HG03196 (cell line): ENCODE measurements at regions not wholly inside any gene's neighbourhood (a gene's known extent, or its start where the extent isn't known, plus 50 kb on each side); places are given as distances from the start of the nearest gene placed in this dataset.
"Not testable (repeated sequence)": the region's sequence is repeated elsewhere in the genome, so short reads cannot be mapped to it uniquely, and the experiment has no call there.

Experiments used
- ATAC-seq: cut with Tn5 transposase; IDR thresholded peaks from one replicate; pipeline ENCODE4 v1.9.1; 2021; ENCODE audit not compliant: unreplicated experiment

DNA sequence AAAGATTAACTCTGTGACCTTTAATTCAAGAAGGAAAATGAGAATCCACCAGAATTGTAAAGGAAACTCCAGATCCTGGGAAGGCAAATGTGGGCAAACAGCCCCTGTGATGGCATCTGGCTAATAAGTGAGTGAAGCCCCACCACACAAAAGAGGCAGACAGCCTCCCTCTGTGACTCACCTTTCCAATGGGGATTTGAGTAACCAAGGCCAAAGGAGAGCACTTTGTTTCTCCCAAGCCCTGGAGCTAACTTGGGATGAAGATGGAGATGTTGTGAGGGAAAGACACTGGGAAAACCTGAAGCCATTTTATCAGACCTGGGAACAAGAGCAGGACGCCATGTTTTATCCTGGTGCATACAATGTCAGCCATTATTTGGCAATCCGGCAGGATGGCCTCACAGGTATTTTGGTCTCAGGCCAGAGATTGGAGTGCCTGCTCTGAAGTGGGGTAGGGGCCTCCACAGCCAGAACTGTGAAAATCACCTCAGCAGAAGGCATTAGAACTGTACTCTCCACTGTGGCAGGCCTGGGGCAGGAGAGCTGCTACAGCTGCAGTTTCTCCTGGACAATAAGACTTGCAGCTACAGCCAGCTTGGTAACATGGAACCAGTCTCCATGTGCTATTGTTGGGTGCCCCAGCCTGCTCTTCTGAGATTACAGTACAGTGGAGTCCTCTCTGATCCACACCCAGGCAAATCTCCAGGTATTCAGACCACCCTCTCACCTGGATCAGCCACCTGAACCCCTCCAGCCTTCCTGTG lies 96.6 kb upstream of the PCED1B start:
- no peak for ATAC-seq

DNA sequence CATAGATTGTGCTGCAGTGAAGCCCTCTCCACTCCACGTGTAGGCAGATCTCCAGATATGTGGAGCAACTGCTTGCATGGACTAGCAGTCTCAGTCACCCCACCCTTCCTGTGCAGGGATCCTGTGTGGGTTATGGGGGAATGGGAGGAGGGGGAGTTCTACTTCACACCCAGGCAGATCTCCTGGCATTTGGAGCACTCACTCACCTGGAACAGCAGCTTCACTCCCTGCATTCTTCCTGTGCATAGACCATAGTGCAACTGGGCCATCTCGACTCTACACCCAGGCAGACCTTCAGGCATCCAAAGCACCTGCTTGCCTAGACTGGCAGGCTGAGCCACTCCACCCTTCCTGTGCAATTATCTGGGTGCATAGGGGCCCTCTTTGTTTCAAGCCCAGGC lies 96.0 kb upstream of the PCED1B start:
- no peak for ATAC-seq

DNA sequence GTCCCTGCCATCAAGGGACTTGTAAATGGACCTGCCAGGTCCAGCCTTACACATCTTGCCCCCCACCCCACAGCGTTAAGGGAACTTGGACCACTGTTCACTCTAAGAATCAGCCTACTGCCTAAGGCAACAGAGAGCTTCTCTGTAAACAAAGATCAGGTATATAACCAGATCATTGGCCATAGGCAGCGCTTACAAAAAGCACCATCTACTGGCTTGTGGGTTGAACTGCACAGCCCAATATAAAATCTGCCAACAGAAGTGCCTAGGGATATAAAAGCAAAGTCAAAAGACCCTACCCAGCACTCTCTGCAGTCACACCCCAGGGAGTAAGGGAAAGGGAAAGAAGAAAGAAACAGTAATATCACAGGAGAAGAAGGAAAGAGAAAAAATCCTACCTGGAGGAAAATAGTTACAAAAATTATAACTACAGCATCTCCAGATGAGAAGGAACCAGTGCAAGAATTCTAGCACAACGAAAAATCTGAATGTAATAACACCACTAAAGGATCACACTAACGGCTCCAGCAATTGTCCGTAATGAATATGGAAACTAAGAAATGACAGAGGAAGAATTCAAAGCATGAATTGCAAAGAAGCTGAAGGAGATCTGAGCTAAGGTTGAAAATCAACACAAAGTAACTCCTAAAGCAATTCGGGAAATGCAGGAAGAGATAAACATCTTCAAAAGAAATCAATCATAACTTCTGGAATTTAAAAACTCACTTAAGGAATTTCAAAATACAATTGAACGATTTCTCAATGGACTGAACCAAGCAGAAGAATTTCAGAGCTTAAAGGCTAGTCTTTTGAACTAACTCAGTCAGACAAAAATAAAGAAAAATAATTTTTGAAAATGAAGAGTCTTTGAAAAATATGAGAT lies 95.2 kb upstream of the PCED1B start:
- ATAC-seq, result no peak

DNA sequence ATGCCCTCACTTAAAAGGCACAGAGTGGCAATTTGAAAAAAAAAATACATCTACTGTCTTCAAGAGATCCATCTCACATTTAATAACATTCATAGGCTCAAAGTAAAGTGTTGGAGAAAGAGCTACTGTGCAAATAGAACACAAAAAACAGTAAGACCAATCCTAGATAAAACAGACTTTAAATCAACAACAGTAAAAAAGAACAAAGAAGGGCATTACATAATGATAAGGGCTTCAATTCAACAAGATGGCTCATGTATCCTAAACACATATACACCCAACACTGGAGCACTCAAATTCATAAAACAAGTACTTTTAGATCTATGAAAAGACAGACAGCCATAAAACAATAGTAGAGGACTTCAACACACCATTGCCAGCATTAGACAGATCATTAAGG lies 93.6 kb upstream of the PCED1B start:
- ATAC-seq, result no peak

DNA sequence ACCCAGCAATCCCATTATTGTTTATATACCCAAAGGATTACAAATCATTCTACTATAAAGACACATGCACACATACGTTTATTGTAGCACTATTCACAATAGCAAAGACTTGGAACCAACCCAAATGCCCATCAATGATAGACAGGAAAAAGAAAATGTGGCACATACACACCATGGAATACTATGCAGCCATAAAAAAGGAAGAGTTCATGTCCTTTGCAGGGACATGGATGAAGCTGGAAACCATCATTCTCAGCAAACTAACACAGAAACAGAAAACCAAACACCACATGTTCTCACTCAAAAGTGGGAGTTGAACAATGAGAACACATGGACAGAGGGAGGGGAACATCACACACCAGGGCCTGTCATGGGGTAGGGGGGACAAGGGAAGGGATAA lies 91.3 kb upstream of the PCED1B start:
- not testable (repeated sequence) for ATAC-seq

DNA sequence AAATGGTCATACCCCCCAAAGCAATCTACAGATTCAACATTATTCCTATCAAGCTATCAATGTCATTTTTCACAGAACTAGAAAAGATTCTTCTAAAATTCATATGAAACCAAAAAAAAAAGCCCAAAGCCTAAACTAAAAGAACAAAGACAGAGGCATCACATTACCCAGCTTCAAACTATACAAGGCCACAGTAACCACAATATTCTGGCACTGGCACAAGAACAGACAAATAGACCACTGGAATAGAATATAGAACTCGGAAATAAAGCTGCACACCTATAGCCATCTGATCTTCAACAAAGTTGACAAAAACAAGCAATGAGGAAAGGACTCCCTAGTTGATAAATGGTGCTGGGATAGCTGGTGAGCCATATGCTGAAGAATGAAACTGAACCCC lies 89.2 kb upstream of the PCED1B start:
- ATAC-seq, result no peak

DNA sequence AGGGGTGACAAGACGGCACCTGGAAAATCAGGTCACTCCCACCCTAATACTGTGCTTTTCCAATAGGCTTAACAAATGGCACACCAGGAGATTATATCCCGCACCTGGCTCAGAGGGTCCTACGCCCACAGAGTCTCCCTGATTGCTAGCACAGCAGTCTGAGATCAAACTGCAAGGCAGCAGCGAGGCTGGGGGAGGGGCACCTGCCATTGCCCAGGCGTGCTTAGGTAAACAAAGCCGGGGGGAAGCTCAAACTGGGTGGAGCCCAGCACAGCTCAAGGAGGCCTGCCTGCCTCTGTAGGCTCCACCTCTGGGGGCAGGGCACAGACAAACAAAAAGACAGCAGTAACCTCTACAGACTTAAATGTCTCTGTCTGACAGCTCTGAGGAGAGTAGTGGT lies 87.4 kb upstream of the PCED1B start:
- ATAC-seq, result not testable (repeated sequence)

DNA sequence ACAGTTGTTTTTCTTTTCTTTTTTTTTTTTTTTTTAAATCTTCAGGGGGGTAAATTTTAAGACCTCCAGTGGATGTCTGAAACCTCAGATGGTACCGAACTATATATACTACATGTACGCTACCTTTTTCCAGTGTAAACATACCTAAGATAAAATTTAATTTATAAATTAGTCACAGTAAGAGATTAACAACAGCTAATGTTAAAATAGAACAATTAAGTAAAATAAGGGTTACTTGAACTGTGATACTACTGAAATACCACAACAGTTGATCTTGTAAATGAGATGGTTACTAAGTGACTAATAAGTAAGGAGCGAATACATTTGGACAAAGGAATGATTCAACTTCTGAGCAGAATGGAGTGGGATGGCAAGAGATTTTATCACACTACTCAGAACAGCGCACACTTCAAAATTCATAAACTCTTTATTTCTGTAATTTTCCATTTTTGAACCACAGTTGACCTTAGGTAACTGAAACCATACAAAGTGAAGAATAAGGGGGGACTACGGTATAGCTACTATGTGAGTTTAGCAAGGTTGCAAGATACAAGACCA lies 80.5 kb upstream of the PCED1B start:
- ATAC-seq, result no peak

DNA sequence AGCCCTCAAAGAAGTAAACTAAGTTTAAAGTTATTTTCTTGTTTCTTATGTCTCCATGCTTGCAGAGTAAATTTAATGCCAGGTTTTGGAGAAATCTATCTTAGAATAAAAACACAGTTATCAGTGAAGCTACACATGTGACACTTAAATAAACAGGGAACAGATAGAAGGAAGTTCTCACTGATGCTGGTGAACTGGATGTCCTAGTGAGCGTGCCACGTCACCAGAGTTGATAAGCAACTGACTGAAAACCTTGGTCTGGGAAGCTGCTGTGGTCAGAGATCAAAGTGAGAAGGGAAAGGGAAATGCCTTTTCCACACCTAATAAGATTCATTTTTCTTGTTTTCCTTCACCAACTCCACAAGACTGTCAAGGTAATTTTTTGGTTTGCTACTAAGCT lies 74.8 kb upstream of the PCED1B start:
- ATAC-seq, result no peak

DNA sequence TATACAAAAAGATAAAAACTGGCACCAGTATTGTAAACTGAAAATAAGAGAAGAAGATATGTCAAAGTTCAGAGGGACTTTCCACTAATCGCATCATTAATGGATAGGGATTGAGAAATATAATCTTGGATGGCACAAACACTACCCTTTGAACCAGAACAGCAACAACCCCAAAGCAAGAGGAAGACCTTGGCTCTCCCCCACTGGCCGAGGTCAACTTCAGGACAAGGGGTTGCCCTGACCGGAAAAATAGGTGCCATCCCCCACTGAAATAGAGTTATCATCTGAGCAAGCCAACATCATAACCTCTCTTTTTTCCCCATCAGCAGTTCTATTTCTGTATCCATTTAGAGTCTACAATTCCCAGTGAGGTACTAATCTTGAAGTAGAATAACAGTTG lies 72.4 kb upstream of the PCED1B start:
- no peak for ATAC-seq

DNA sequence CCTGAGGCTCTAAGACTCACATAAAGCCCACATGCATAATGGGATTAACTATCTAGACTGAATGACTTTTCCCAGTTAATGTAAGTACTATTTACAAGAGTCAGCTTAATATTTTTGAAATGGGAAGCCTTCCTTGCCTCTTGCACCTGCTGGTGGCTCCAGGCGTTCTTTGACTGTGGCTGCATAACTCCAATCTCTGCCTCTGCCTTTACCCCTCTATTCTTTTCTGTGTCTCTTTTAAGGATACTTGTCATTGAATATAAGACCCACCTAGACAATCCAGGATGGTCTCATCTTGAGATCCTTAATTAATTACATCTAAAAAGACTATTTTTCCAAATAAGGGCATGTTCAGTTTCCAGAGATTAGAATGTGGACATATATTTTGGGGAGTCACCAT lies 66.9 kb upstream of the PCED1B start:
- no peak for ATAC-seq

DNA sequence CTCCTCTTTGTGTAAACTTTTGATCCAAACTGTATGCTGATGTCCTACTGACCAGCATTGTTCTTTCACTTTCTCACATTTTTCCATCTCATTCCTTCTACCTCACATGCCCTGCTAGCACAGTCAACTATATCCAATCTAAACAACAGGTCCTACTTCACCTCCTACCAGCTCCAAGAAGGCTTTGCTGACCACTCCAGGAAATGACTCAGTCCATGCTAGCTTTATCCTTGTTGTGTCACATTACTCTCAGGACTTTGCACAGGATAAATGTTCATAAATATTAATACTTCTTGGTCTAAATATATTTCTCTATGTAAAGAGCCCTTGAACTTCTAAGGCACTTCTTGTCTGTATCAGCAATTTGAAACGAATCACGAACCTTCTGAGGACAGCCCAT lies 64.9 kb upstream of the PCED1B start:
- no peak for ATAC-seq

DNA sequence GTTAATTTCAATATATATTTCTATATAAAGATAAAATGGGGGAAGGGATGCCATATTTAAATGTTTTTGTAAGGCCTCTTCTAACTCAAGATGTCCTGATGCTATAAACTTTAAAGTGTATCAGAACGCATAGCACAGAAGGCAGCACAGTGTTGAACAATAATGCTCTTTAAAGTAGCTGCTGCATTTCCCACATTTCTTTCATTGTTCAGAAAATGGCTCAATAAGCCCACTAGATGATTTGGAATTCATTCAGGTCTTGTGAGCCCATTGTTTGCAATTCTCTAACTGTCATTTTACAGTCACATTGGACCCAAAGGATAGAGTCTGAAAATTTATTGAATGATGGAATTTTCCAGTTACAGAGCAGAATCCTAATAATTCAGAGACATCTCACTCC lies 64.0 kb upstream of the PCED1B start:
- ATAC-seq, result no peak

DNA sequence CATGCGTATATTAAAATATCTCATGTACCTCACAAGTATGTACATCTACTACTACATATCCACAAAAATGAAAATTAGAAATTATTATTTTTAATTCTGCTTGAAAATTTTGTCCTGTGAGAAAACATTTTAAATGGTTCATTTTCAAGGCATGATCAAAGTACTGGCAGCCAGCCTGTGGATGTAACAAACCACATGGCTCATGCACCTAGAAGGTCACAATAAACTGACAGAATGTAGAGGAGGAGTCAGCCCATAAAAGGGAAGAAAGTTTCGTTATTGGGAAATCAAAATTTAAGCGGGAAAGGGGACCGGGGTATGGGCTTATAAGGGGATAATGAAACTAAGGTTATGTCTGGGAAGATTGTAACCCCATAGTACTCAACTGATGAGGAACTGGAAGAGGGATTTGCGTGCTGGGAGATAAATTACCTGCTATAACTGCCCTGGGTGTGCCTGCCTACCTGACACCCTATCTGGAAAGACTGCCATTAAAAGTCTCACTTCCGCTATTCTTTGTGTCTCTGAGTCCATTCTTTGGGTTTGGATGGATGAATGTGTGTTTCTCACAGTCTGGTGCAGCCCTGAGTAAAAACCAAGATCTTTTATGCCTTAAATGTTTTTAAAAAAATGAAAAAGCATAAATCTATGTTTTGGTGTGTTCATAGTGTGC lies 62.2 kb upstream of the PCED1B start:
- no peak for ATAC-seq

DNA sequence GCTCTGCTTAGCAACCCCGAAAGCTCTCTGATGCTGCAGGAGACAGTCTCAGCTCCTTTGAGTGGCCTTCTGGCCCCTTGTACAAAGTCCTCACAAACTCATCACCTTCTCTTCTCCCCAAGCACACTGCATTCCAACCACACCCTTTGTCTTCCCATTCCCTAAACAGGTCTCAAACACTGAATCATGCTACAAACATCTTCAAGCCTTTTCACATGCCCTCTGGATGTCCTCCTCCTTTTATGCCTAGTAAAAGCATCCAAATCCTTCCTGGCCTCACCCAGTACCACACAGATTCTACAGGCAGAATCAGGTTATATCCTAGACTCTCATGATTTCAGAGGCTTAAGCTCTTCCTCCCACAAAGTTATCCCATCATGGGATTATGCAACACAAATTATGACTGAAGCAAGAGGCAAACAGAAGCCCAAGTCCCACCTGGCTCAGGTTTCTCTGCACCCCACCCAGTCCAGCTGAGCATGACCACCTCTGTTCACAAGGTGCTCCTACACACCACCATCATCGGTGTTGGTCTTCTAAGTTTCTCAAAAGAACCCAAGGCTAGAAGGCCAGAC lies 61.4 kb upstream of the PCED1B start:
- no peak for ATAC-seq

DNA sequence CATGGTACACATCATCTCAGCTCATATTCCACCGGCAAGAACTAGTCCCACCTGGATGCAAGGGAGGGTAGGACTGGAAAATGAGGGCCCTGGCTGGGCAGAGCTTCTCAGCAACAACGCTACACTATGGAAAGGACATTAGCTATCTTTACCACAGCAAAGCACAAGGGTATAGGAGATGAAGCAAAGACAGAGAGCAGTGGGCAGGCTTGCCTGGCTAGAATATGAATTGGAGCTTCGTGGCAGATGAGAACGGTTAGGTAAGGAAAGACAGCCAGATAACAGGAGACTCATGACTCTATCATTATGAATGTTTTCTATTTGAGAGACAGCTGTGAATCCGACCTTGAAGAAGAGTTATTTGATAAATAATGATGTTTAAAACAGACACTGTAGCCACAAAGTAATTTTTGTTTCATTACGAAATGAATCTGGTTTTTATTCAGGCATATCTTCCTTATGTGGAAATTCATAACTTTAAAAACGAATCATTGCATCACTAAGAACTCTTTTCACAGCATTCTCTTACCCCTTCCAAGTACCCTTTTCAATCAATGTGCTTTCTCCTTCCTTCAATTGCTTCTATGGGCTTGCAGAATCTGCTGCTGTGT lies 59.1 kb upstream of the PCED1B start:
- no peak for ATAC-seq

DNA sequence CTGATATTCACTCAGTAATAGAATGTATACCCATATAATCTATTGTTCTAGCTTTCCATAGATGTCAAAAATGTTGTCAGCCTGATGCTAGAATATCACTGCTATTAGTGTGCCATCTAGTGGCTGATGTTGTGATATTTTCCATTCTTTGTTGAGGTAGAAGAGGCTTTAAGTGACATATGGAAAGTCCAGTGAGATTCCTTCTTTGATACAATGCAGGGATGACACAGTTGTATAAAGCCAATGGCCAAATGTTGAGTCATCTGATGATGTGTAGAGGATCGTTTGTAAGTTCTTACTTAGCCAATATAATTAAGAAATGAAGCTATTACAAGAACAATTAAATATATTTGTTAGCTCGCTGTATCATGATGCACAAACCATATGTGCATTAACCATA lies 58.1 kb upstream of the PCED1B start:
- no peak for ATAC-seq

DNA sequence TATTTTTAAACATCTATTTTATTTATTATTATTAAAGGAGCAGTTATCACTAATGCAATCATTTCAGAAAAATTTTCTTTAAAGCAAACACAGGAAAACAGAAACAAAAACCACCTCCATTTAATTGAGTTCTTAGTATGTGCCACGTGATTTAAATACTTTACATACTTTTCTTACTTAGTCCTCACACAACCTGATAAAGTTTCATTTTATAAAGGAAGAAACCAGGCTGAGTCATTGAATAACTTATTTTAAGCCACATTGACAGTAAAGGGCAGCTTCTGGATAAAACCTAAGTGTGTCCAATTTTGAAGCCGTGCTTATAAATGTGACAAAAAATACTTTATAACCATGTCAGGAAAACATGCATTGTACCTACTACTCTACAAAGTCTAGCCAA lies 57.1 kb upstream of the PCED1B start:
- no peak for ATAC-seq

DNA sequence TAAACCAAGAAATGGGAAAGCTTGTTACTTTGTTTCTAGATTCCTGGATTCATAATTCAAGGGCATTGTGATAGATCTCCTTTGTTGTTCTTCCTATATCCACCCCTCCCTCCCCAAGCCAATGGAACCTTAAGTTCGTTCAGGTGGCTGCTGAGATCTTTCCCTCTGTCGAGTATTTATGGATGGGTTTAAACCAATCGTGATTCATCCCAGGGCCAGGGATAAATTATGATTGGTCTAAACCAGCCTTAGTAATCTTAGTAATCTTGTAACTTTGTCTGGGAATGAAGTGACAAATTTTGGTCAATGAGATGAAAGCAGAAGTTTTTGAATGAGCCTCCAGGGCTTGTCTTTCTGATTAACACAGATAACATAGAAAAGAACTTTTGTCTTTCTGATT lies 56.1 kb upstream of the PCED1B start:
- no peak for ATAC-seq

DNA sequence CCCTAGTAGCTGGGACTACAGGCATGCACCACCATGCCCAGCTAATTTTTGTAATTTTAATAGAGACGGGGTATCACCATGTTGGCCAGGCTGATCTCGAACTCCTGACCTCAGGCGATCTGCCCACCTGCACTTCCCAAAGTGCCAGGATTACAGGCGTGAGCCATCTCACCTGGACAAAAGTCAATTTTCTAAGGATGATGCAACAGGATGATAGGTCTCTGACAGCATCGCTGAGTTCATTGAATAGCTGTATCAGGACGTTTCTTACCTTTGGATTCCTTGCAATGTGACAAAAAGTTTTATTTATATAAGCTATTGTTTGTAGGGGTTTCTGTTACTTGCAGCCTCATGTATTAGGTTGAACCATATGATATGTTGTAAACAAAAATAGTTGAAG lies 55.5 kb upstream of the PCED1B start:
- no peak for ATAC-seq

DNA sequence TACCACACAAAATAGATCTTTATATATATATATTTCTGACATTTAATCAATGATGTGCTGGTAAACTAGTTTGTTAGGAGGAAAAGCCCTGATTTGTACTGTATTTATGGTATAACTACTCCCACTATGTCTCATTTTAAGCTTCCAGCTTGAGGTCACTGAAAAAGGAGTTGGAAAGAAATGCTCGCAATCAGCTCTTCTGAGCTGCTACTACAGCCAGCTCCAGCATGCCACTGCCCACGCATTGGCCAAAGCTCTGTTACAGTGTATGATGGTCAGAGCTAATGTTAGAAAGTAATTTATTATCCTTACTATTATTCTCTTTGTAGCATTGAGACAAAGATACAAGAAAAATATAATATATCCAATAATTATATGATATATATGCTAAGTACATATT lies 55.0 kb upstream of the PCED1B start:
- ATAC-seq, result no peak
